AG04450 (cell line): ENCODE measurements at regions not wholly inside any gene's neighbourhood (a gene's known extent, or its start where the extent isn't known, plus 50 kb on each side); places are given as distances from the start of the nearest gene placed in this dataset.

Experiments
- CTCF ChIA-PET: fragments of 300-600, 350-600 bp; formaldehyde crosslinking; extraction: SDS; loops from one replicate; lab custom pipeline; 2022; ENCODE audit warnings: antibody characterized with exemption, inconsistent platforms; lab: Charles Lee
- POLR2A ChIA-PET: fragments of 350-600 bp; formaldehyde crosslinking; extraction: SDS; loops from one replicate; lab custom pipeline; 2021; ENCODE audit warnings: antibody characterized with exemption, inconsistent platforms; lab: Yijun Ruan, JAX
- DNase-seq: peaks from one replicate; pipeline ENCODE4 v3.0.0-alpha.2; 2011; ENCODE audit warnings: low read depth, low spot score
- H3K27ac ChIP-seq: one replicate; pipeline ENCODE4 v1.5.1; 2012; ENCODE audit warnings: low read depth, low read length, control low read depth
- H3K27me3 ChIP-seq: one replicate; pipeline ENCODE4 v1.6.0; 2012; ENCODE audit warnings: low read length; ENCODE audit not compliant: control insufficient read depth, insufficient read depth
- H3K4me3 ChIP-seq: 2 replicates; pipeline ENCODE4 v1.5.1; 2011; ENCODE audit warnings: mild to moderate bottlenecking, low read depth, low read length, control low read depth
- H3K9me3 ChIP-seq: 2 replicates; pipeline ENCODE4 v1.5.1; 2012; ENCODE audit warnings: low read length; ENCODE audit not compliant: control insufficient read depth, insufficient read depth
- TF ChIP-seq, protein P1 (sequence below): IDR thresholded peaks from 2 replicates; pipeline ENCODE4 v1.5.1; 2011; ENCODE audit warnings: low read depth, low read length, control low read depth, inconsistent platforms

DNA sequence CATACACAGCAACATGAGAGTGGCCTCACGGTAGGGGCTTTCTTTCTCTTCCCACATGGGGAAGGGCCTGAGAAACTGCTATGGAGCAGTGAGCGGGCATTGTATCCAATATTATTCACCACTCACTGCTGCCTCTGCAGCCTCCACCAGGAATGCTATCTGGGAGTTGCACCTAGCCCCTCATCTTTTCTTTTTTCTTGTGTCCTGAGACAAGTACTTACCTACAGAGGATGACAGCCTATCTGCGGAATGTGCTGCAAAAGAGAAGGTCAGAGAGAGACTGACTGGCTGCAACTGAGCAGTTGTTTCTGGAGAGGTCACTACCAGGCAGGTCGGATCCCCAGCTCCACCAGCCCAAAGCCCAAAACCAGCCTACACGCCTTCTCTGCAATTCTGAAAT lies 52.1 kb upstream of the HTATIP2 start:
- H3K27me3 ChIP-seq, result peaks cover 2% of the 10 kb centered on the region
- no peak overlapping the region for H3K27ac ChIP-seq
- no peak for DNase-seq
- H3K4me3 ChIP-seq, result no peak overlapping the region
- TF ChIP-seq, protein P1, sequence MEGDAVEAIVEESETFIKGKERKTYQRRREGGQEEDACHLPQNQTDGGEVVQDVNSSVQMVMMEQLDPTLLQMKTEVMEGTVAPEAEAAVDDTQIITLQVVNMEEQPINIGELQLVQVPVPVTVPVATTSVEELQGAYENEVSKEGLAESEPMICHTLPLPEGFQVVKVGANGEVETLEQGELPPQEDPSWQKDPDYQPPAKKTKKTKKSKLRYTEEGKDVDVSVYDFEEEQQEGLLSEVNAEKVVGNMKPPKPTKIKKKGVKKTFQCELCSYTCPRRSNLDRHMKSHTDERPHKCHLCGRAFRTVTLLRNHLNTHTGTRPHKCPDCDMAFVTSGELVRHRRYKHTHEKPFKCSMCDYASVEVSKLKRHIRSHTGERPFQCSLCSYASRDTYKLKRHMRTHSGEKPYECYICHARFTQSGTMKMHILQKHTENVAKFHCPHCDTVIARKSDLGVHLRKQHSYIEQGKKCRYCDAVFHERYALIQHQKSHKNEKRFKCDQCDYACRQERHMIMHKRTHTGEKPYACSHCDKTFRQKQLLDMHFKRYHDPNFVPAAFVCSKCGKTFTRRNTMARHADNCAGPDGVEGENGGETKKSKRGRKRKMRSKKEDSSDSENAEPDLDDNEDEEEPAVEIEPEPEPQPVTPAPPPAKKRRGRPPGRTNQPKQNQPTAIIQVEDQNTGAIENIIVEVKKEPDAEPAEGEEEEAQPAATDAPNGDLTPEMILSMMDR, result no peak
- ChIA-PET CTCF (no interaction called here), POLR2A (no interaction called here)
- H3K9me3 ChIP-seq, result no peaks in the 10 kb centered on the region

DNA sequence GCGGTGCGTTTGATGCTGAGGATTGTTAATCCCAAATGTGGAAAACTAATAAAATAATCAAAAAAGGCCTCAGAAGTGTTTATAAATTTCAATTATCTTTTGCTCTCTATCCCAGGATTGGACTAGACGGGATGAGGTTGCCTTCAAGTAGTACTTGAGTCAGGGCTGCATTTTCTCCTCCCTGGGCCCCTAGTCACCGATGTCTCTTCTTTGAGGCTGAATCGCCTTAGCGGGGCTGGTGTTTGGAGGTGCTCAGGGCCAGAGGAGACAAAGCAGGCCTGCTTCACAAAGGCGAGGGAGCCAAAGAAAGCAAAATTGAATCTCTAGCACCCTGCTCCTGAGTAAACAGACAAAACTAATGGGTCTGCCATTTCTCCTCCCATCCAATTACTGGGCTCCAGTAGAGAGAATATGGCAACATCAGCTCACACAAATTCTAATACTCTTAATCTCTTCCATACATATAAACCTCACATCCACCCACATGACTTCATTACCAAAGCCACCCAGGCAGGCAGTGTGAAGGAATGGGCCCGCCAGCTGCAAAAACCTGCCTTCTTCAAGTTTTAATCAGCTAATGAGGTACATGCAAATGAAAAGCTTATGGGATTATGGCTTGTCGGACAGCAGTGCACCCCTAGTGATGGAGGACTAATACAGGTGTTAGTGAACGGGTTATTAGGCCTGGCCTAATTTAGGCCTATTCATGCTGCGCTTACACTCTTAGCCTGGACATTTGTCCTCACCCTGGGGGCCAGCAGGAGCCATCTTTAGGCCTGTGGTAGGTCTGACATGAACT lies 52.7 kb upstream of the HTATIP2 start:
- TF ChIP-seq, protein P1, result no peak
- no peak for DNase-seq
- CTCF ChIA-PET, result no interaction called here
- no peak overlapping the region for H3K4me3 ChIP-seq
- H3K27me3 ChIP-seq, result peaks cover 2% of the 10 kb centered on the region
- H3K9me3 ChIP-seq, result no peaks in the 10 kb centered on the region
- no peak overlapping the region for H3K27ac ChIP-seq
- POLR2A ChIA-PET, result no interaction called here

DNA sequence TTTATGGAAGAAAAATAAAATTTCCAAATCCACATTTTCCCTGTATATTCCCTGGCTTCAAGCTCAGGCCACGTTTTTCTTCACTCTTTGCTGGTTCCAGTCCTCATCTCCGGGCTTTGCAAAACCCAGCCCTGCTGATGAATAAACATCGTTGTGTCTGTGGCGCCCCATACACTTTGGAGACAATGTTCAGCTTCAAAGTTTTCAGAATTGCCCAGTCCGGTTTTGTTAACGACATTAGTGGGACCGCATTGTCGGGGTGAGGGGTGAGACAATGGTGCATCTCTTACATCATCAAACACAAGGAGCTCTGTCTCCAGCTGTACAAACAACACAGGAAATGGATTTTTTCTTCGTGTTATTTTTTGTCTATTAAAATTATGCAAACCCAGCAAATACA lies 53.4 kb upstream of the HTATIP2 start:
- Histone ChIP-seq H3K27me3 (peaks cover 2% of the 10 kb centered on the region), H3K4me3 (no peak overlapping the region), H3K9me3 (no peaks in the 10 kb centered on the region), H3K27ac (no peak overlapping the region)
- POLR2A ChIA-PET, result no interaction called here
- CTCF ChIA-PET, result no interaction called here
- DNase-seq, result no peak
- TF ChIP-seq, protein P1, result no peak

DNA sequence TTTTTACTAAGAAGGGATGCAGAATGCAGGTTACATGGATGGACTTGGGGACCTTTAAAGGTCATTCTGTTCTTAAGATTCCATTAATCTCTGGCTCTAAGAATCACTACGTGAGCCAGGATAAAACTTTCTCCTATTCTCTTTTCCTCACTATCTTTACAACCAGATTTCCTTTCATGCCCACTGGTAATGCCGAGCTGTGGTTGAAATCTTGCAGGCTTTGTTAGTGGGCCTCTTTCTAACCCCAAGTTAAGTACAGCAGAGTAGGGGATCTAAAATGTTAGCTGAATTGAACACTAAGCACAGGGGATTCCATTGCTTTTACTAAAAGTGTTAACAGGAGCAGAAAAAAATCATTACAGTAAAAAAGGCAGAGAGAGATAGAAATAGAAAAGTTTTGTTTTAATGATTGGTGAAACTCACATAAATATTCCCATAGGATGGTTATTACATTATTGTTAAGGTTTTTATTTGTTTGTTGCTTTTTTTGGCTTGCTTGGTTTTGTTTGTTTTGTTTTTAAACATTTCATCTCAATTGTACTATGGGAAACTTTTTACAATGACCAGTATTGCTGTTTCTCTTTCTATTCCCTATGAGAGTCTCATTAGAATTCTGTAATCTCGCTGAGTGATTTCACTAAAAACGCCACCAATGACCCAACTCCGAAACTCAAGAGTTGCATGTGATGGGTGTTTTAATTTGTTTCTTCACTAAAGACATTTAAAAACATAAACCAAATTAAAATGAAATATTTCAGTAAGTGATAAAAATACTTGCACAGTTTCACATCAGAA lies 54.1 kb upstream of the HTATIP2 start:
- POLR2A ChIA-PET, result no interaction called here
- CTCF ChIA-PET, result no interaction called here
- peaks cover 2% of the 10 kb centered on the region for H3K27me3 ChIP-seq
- TF ChIP-seq, protein P1, result no peak
- H3K4me3 ChIP-seq, result no peak overlapping the region
- no peak overlapping the region for H3K27ac ChIP-seq
- no peak for DNase-seq
- H3K9me3 ChIP-seq, result no peaks in the 10 kb centered on the region

DNA sequence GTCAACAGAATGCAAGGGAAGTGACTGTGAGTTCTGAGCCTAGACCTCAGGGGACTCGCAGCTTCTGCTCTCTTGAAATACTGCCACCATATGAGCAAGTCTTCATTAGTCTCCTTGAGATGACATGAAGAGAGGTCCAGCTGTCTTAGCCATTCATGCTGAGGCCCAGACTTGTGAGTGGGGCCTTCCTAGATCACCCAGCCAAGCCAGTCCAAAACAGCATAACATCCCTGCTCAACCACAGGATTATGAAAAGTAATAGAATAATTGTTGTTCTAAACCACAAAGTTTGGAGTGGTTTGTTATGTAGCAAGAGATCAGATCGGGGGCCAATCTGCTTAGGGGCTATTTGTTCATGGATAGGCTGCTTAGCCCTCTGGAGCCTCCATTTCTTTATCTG lies 54.9 kb upstream of the HTATIP2 start:
- no peak for DNase-seq

More for the DNA sequence above, 54.9 kb upstream of the HTATIP2 start:
- Histone ChIP-seq H3K9me3 (no peaks in the 10 kb centered on the region), H3K4me3 (no peak overlapping the region), H3K27ac (no peak overlapping the region), H3K27me3 (peaks cover 2% of the 10 kb centered on the region)
- ChIA-PET CTCF (no interaction called here), POLR2A (no interaction called here)
- TF ChIP-seq, protein P1, result no peak
